Prostate gland (tissue), 2 donors: ENCODE measurements at regions not wholly inside any gene's neighbourhood (a gene's known extent, or its start where the extent isn't known, plus 50 kb on each side); places are given as distances from the start of the nearest gene placed in this dataset.

ENCODE experiments used
- DNase-seq: peaks from one replicate; pipeline ENCODE4 v3.0.0-alpha.2; 2019; ENCODE audit warnings: low spot score
- H3K27ac ChIP-seq, 2 donors: fragments of 200-600 bp; sonication (generic); 2 replicates each; pipeline ENCODE4 v1.5.1; 2017 to 2019
- H3K27me3 ChIP-seq: fragments of 200-600 bp; sonication (generic); replicated peaks from 2 replicates; pipeline ENCODE4 v1.5.1; 2019; ENCODE audit not compliant: insufficient read depth
- H3K36me3 ChIP-seq, 2 donors: fragments of 200-600 bp; sonication (generic); 1 replicate in 1 of 2; 2 replicates in 1 of 2; pipeline versions ENCODE4 v1.5.1 to v1.8.1; 2017 to 2019
- H3K4me1 ChIP-seq: fragments of 200-600 bp; sonication (generic); replicated peaks from 2 replicates; pipeline ENCODE4 v1.5.1; 2019
- H3K4me3 ChIP-seq, 2 donors: fragments of 200-600 bp; sonication (generic); 2 replicates each; pipeline ENCODE4 v1.5.1; 2017 to 2019
- H3K9me3 ChIP-seq: fragments of 200-600 bp; sonication (generic); 2 replicates; pipeline ENCODE4 v1.5.1; 2017
- POLR2A ChIP-seq: fragments of 450-650 bp; IDR thresholded peaks from one replicate; pipeline ENCODE4 v1.6.1; 2016; ENCODE audit warnings: antibody characterized with exemption, mild to moderate bottlenecking
- POLR2AphosphoS5 ChIP-seq: sonication (generic); formaldehyde crosslinking; IDR thresholded peaks from one replicate; pipeline ENCODE4 v1.6.1; 2017; ENCODE audit warnings: antibody characterized with exemption
- WGBS: methylation state at CpG from one replicate; pipeline ENCODE4 v1.1.5; 2018; 5-methylcytosine and 5-hydroxymethylcytosine counted together
- intact Hi-C: fragments of 100-400 bp; cut with DNase I; formaldehyde crosslinking; loops from one replicate; pipeline ENCODE4 v1.14.2; 2022
- TF ChIP-seq, protein P1 (sequence below), 4 experiments: fragments of 200-600 bp in 2 of 4; fragments of 450-650 bp in 2 of 4; sonication (generic) in 2 of 4; IDR thresholded peaks; 1 replicate in 3 of 4; 2 replicates in 1 of 4; pipeline ENCODE4 v1.5.1; 2016 to 2019; ENCODE audit warnings: antibody characterized with exemption in 4 of 4, mild to moderate bottlenecking in 2 of 4, moderate library complexity in 2 of 4

GRCh38 chr2:123720760-123721159 is 304.3 kb upstream of the CNTNAP5 start:
- no peaks in the 10 kb centered on the region for H3K27me3 ChIP-seq
- H3K9me3 ChIP-seq, result no peaks in the 10 kb centered on the region
- TF ChIP-seq POLR2AphosphoS5 (no peak), POLR2A (no peak)
- TF ChIP-seq, protein P1, sequence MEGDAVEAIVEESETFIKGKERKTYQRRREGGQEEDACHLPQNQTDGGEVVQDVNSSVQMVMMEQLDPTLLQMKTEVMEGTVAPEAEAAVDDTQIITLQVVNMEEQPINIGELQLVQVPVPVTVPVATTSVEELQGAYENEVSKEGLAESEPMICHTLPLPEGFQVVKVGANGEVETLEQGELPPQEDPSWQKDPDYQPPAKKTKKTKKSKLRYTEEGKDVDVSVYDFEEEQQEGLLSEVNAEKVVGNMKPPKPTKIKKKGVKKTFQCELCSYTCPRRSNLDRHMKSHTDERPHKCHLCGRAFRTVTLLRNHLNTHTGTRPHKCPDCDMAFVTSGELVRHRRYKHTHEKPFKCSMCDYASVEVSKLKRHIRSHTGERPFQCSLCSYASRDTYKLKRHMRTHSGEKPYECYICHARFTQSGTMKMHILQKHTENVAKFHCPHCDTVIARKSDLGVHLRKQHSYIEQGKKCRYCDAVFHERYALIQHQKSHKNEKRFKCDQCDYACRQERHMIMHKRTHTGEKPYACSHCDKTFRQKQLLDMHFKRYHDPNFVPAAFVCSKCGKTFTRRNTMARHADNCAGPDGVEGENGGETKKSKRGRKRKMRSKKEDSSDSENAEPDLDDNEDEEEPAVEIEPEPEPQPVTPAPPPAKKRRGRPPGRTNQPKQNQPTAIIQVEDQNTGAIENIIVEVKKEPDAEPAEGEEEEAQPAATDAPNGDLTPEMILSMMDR (IDR thresholded peaks at IDR 0.05), result no peak
- DNase-seq, result no peak
- WGBS, result 67% methylated on average over 4 of the region's 4 CpGs
- intact Hi-C loops, result no loop called here
- H3K27ac ChIP-seq, result no peak overlapping the region
- H3K4me3 ChIP-seq, result no peak overlapping the region
- H3K4me1 ChIP-seq, result no peaks in the 10 kb centered on the region
- no peaks in the 10 kb centered on the region for H3K36me3 ChIP-seq

DNA sequence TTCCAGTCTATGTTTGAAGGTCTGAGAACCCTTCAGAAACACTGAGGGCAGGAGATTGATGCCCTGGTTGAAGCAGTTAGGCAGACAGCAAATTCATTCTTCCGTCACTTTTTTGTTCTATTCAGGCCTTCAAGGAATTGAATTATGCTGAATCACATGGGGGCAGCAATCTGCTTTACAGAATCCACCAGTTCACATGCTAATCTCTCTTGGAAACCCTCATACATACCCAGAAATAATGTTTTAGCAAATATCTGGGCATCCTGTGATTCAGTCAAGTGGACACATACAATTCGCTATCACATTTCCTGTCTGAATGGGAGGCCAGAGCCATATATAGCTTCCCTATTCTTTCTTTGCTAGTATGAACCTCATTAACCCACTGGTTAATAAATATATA is 301.4 kb upstream of the CNTNAP5 start:
- intact Hi-C loops, result no loop called here
- WGBS, result 89% methylated on average over 2 of the region's 2 CpGs
- DNase-seq, result no peak
- Histone ChIP-seq H3K27me3 (no peaks in the 10 kb centered on the region), H3K4me1 (no peaks in the 10 kb centered on the region), H3K9me3 (no peaks in the 10 kb centered on the region), H3K4me3 (no peak overlapping the region), H3K36me3 (no peaks in the 10 kb centered on the region), H3K27ac (no peak overlapping the region)
- TF ChIP-seq, protein P1 (IDR thresholded peaks at IDR 0.05), result no peak
- TF ChIP-seq POLR2AphosphoS5 (no peak), POLR2A (no peak)

DNA sequence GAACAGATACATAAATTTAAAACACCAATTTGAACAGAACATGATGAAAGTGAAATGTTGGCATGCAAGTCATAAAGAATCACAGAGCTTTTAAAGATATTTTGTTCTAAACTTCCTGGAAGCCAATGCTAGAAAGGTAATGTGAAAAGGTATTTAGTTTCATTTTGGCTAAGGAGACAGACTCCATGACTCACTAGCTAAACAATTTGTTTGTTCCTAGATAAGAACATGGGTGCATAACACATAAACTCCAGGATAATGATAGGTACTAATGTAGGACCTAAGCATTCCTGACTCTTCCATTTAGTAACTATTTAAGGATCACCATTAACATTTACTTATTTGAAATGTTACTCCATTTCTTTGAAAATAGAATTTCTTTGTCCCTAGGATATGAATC is 292.5 kb upstream of the CNTNAP5 start:
- Histone ChIP-seq H3K27ac (no peak overlapping the region), H3K4me1 (no peaks in the 10 kb centered on the region), H3K9me3 (no peaks in the 10 kb centered on the region), H3K27me3 (no peaks in the 10 kb centered on the region), H3K4me3 (no peak overlapping the region), H3K36me3 (no peaks in the 10 kb centered on the region)
- no peak for DNase-seq
- intact Hi-C loops, result no loop called here
- TF ChIP-seq POLR2A (no peak), POLR2AphosphoS5 (no peak)
- TF ChIP-seq, protein P1 (IDR thresholded peaks at IDR 0.05), result no peak

DNA sequence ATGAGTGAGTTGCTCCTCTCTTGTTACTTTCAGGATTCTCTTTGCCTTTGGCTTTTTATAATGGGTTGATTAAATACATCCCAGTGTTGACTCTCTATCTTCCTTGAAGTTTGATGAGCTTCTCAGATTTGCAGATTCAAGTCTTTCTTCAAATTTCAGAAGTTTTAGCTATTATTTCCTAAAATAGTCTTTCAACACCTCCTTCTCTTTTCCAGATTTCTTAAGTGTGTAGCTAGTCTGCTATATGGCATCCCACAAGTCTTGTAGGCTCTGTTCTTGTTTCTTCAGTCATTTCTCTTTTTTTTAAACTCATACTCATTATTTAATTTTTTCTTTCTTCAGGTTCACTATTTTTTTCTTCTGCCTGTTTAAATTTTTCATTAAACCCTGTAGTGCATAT is 287.7 kb upstream of the CNTNAP5 start:
- intact Hi-C loops, result no loop called here
- Histone ChIP-seq H3K36me3 (no peaks in the 10 kb centered on the region), H3K9me3 (no peaks in the 10 kb centered on the region), H3K27ac (no peak overlapping the region), H3K4me1 (no peaks in the 10 kb centered on the region), H3K27me3 (no peaks in the 10 kb centered on the region), H3K4me3 (no peak overlapping the region)
- TF ChIP-seq POLR2AphosphoS5 (no peak), POLR2A (no peak)
- TF ChIP-seq, protein P1 (IDR thresholded peaks at IDR 0.05), result no peak
- DNase-seq, result no peak

DNA sequence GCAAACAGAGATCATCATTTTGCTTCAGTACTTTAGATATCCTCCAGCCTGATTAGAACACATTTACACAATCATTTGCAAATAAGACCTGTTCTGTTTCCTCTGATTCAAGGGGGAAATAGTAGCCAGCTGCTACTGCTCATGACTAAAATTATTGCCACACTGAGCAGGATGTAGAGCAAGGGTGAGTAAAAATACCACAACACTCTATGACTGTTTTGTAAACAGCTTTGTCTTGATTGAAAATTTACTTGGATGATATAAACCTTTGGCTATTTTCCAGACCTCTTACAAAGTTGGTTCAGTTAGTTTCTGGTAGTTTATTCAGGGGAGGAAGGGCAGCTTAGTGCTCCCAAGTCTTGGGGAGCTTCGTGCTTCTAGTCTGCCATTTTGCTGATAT is 286.4 kb upstream of the CNTNAP5 start:
- Histone ChIP-seq H3K36me3 (no peaks in the 10 kb centered on the region), H3K9me3 (no peaks in the 10 kb centered on the region), H3K4me3 (no peak overlapping the region), H3K27ac (no peak overlapping the region), H3K4me1 (no peaks in the 10 kb centered on the region), H3K27me3 (no peaks in the 10 kb centered on the region)
- WGBS, result 46% methylated on average over 1 of the region's 1 CpG
- intact Hi-C loops, result no loop called here
- DNase-seq, result no peak
- no peak for TF ChIP-seq POLR2A
- no peak for TF ChIP-seq POLR2AphosphoS5
- TF ChIP-seq, protein P1 (IDR thresholded peaks at IDR 0.05), result no peak
